Upper lobe of right lung (tissue), 1 donor: ENCODE measurements at regions not wholly inside any gene's neighbourhood (a gene's known extent, or its start where the extent isn't known, plus 50 kb on each side); places are given as distances from the start of the nearest gene placed in this dataset.

ENCODE experiments used
- ATAC-seq: fragments of 200-7000 bp; cut with Tn5 transposase; one replicate; pipeline ENCODE4 v1.9.1; 2020; ENCODE audit warnings: mild to moderate bottlenecking, moderate library complexity
- DNase-seq: peaks from one replicate; pipeline ENCODE4 v3.0.0-alpha.2; 2020
- H3K27ac ChIP-seq: fragments of 200-600 bp; one replicate; pipeline ENCODE4 v1.8.0; 2022
- H3K27me3 ChIP-seq: fragments of 200-600 bp; one replicate; pipeline ENCODE4 v1.8.0; 2022; ENCODE audit warnings: mild to moderate bottlenecking
- H3K36me3 ChIP-seq: fragments of 200-600 bp; one replicate; pipeline ENCODE4 v1.8.0; 2022
- H3K4me1 ChIP-seq: fragments of 200-600 bp; one replicate; pipeline ENCODE4 v1.8.0; 2022
- H3K4me3 ChIP-seq: fragments of 200-600 bp; one replicate; pipeline ENCODE4 v1.8.0; 2022; ENCODE audit warnings: mild to moderate bottlenecking
- H3K9me3 ChIP-seq: fragments of 200-600 bp; one replicate; pipeline ENCODE4 v1.8.0; 2022
- CTCF ChIP-seq: fragments of 200-600 bp; IDR thresholded peaks from one replicate; pipeline ENCODE4 v1.8.0; 2022; ENCODE audit warnings: antibody characterized with exemption
- intact Hi-C: fragments of 100-400 bp; cut with DNase I; formaldehyde crosslinking; loops from one replicate; pipeline ENCODE4 v1.11.0; 2022
- donor health status: DM: no; HTN: yes; CAD: no; lungs with severe emphysema.

GRCh38 chr4:10334506-10335028 is 122.7 kb downstream of the ZNF518B start:
- Histone ChIP-seq H3K27ac (no peak overlapping the region), H3K4me3 (no peak overlapping the region), H3K36me3 (no peaks in the 10 kb centered on the region), H3K4me1 (no peaks in the 10 kb centered on the region), H3K27me3 (peaks cover 8% of the 10 kb centered on the region), H3K9me3 (no peaks in the 10 kb centered on the region)
- no peak for ATAC-seq
- intact Hi-C loops = no loop called here
- no peak for TF ChIP-seq CTCF
- no peak for DNase-seq

- no peak for TF ChIP-seq CTCF
- ATAC-seq = no peak
- H3K27me3 ChIP-seq = peaks cover 8% of the 10 kb centered on the region
- H3K4me1 ChIP-seq = no peaks in the 10 kb centered on the region
- H3K9me3 ChIP-seq = no peaks in the 10 kb centered on the region
- intact Hi-C loops = no loop called here
- H3K4me3 ChIP-seq = no peak overlapping the region
- DNase-seq = no peak
- H3K27ac ChIP-seq = no peak overlapping the region
- H3K36me3 ChIP-seq = no peaks in the 10 kb centered on the region
Observed at GRCh38 chr4:10333942-10334341, 123.3 kb downstream of the ZNF518B start.

GRCh38 chr4:10326075-10326474 is 131.2 kb downstream of the ZNF518B start:
- H3K9me3 ChIP-seq = no peaks in the 10 kb centered on the region
- H3K27ac ChIP-seq = no peak overlapping the region
- no peak for TF ChIP-seq CTCF
- no peaks in the 10 kb centered on the region for H3K4me1 ChIP-seq
- no peaks in the 10 kb centered on the region for H3K27me3 ChIP-seq
- H3K4me3 ChIP-seq = no peak overlapping the region
- H3K36me3 ChIP-seq = no peaks in the 10 kb centered on the region
- no peak for ATAC-seq
- intact Hi-C loops = no loop called here
- no peak for DNase-seq

- Histone ChIP-seq H3K4me3 (no peak overlapping the region), H3K4me1 (no peaks in the 10 kb centered on the region), H3K9me3 (no peaks in the 10 kb centered on the region), H3K27me3 (no peaks in the 10 kb centered on the region), H3K36me3 (no peaks in the 10 kb centered on the region), H3K27ac (no peak overlapping the region)
- intact Hi-C loops = no loop called here
- TF ChIP-seq CTCF = no peak
- DNase-seq (no peak), ATAC-seq (no peak)
Observed at GRCh38 chr4:10321931-10322330, 135.3 kb downstream of the ZNF518B start.

- Histone ChIP-seq H3K4me1 (no peaks in the 10 kb centered on the region), H3K27me3 (no peaks in the 10 kb centered on the region), H3K9me3 (no peaks in the 10 kb centered on the region), H3K27ac (no peak overlapping the region), H3K36me3 (no peaks in the 10 kb centered on the region), H3K4me3 (no peak overlapping the region)
- intact Hi-C loops = no loop called here
- ATAC-seq = no peak
- DNase-seq = no peak
- TF ChIP-seq CTCF = no peak
Observed at GRCh38 chr4:10320130-10320529, 137.1 kb downstream of the ZNF518B start.

- no peak for TF ChIP-seq CTCF
- intact Hi-C loops = no loop called here
- Histone ChIP-seq H3K9me3 (no peaks in the 10 kb centered on the region), H3K4me1 (no peaks in the 10 kb centered on the region), H3K4me3 (no peak overlapping the region), H3K27me3 (no peaks in the 10 kb centered on the region), H3K27ac (no peak overlapping the region), H3K36me3 (no peaks in the 10 kb centered on the region)
- ATAC-seq (no peak), DNase-seq (no peak)
Observed at GRCh38 chr4:10317345-10317744, 139.9 kb downstream of the ZNF518B start.
